Parathyroid adenoma (tissue), 2 donors: ENCODE measurements at regions not wholly inside any gene's neighbourhood (a gene's known extent, or its start where the extent isn't known, plus 50 kb on each side); places are given as distances from the start of the nearest gene placed in this dataset.

ENCODE experiments used
- H2AFZ ChIP-seq: fragments of 300-600 bp; sonication (generic); one replicate; pipeline ENCODE4 v1.7.0; 2017; ENCODE audit warnings: antibody characterized with exemption, mild to moderate bottlenecking
- H3K27ac ChIP-seq: fragments of 300-600 bp; sonication (generic); one replicate; pipeline ENCODE4 v1.7.0; 2017
- H3K27me3 ChIP-seq: fragments of 300-600 bp; sonication (generic); one replicate; pipeline ENCODE4 v1.7.0; 2017; ENCODE audit warnings: low read length; ENCODE audit not compliant: control insufficient read depth, insufficient read depth
- H3K36me3 ChIP-seq: fragments of 300-600 bp; sonication (generic); one replicate; pipeline ENCODE4 v1.7.0; 2017; ENCODE audit warnings: low read length; ENCODE audit not compliant: control insufficient read depth, insufficient read depth
- H3K4me1 ChIP-seq: fragments of 300-600 bp; sonication (generic); one replicate; pipeline ENCODE4 v1.7.0; 2017; ENCODE audit warnings: control low read depth
- H3K4me2 ChIP-seq: fragments of 300-600 bp; sonication (generic); one replicate; pipeline ENCODE4 v1.7.0; 2017; ENCODE audit warnings: low read length
- H3K4me3 ChIP-seq: fragments of 300-600 bp; sonication (generic); one replicate; pipeline ENCODE4 v1.7.0; 2017; ENCODE audit warnings: low read depth, low read length
- H3K79me2 ChIP-seq: fragments of 300-600 bp; sonication (generic); one replicate; pipeline ENCODE4 v1.7.0; 2017; ENCODE audit warnings: control low read depth
- H3K9ac ChIP-seq: fragments of 300-600 bp; sonication (generic); one replicate; pipeline ENCODE4 v1.7.0; 2017; ENCODE audit warnings: mild to moderate bottlenecking
- H3K9me3 ChIP-seq: fragments of 300-600 bp; sonication (generic); one replicate; pipeline ENCODE4 v1.7.0; 2017; ENCODE audit warnings: low read length; ENCODE audit not compliant: control insufficient read depth
- TF ChIP-seq, protein P1 (sequence below): fragments of 300-600 bp; sonication (generic); IDR thresholded peaks from one replicate; pipeline ENCODE4 v1.7.0; 2017; ENCODE audit warnings: antibody characterized with exemption, mild to moderate bottlenecking
- donor health status: primary hyperparathyroidism.

DNA sequence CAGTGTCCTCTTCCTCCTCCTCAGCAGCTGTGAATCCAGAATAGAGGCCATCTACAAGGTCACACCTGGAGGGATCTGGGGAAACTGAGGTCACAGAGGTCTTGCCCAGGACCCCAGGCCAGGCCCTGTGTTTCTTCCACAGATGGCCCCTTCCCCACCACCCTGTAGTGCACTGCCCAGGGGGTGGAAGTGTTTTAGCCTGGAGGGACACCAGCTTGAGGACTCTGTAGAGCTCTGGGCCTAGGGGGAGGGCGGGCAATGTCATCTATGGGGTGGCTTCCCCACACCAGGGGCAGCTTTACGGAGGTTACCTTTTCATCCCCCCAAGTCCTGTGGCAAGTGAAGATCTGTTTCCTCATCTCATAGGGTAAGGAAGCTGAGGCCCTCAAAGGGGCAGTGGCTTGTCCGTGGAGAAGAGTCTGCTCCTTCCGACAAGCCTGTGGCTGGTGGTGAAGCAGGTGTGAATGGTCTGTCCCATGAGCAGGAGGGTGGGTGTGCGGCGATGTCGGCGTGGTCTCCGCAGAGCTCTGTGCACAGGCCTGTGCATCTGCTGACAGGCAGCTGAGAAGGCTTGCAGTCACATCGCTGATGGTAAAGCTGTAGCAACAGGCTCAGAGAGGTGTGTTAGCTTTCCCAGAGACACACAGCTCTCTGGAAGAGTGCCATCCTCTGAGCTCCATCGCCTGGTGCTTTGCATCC lies 74.1 kb upstream of the WNT7B start:
- Histone ChIP-seq H3K27me3 (no peaks in the 10 kb centered on the region), H3K4me2 (no peak overlapping the region), H3K4me1 (peaks cover 9% of the 10 kb centered on the region), H3K9ac (no peak overlapping the region), H3K36me3 (no peaks in the 10 kb centered on the region), H3K27ac (peak overlapping the region; percentile 97), H3K4me3 (no peak overlapping the region), H2AFZ (no peak overlapping the region), H3K9me3 (no peaks in the 10 kb centered on the region), H3K79me2 (peaks cover 6% of the 10 kb centered on the region)
- TF ChIP-seq, protein P1, sequence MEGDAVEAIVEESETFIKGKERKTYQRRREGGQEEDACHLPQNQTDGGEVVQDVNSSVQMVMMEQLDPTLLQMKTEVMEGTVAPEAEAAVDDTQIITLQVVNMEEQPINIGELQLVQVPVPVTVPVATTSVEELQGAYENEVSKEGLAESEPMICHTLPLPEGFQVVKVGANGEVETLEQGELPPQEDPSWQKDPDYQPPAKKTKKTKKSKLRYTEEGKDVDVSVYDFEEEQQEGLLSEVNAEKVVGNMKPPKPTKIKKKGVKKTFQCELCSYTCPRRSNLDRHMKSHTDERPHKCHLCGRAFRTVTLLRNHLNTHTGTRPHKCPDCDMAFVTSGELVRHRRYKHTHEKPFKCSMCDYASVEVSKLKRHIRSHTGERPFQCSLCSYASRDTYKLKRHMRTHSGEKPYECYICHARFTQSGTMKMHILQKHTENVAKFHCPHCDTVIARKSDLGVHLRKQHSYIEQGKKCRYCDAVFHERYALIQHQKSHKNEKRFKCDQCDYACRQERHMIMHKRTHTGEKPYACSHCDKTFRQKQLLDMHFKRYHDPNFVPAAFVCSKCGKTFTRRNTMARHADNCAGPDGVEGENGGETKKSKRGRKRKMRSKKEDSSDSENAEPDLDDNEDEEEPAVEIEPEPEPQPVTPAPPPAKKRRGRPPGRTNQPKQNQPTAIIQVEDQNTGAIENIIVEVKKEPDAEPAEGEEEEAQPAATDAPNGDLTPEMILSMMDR = no peak

DNA sequence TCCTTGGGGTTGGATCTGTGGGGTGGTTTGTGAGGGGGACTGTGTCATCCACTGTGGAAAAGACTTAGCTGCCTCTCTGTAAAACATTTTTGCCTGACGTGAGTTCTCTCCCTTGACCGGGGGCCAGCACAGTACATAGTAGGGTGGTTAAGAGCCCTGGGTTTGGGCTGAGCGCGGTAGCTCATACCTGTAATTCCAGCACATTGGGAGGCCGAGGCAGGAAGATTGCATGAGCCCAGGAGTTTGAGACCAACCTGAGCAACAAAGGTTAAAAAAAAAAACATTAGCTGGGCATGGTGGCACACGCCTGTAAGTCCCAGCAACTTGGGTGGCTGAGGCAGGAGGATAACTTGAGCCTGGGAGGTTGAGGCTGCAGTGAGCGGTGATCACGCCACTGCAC lies 74.7 kb upstream of the WNT7B start:
- Histone ChIP-seq H3K4me3 (no peak overlapping the region), H3K27ac (peak overlapping the region; percentile 97), H3K4me1 (peaks cover 9% of the 10 kb centered on the region)

DNA sequence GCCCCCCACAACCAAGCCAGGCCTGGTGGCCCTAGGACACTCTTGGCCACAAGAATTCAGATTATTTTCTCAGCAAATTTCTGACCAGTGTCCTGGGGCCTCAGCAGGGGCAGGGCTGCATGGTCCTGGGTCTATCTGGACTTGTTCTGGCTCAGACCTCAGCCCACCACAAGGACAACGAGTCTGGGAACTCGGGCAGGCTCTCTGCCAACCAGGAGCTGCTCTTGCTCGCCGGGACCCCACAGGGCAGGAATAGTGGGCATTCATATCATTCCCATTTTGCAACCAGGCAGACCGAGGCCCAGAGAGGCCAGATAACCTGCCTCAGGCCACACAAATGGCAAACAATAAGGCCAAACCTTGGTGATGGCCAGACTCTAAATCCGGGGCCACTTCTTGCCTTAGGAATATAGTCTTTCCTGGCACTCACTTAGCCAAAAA lies 75.4 kb upstream of the WNT7B start:
- peak overlapping the region; percentile 52 for H3K4me3 ChIP-seq
- peaks cover 9% of the 10 kb centered on the region for H3K4me1 ChIP-seq
- H3K79me2 ChIP-seq = peaks cover 8% of the 10 kb centered on the region
- no peaks in the 10 kb centered on the region for H3K27me3 ChIP-seq
- H3K9me3 ChIP-seq = no peaks in the 10 kb centered on the region
- H2AFZ ChIP-seq = peak overlapping the region; percentile 65
- H3K9ac ChIP-seq = no peak overlapping the region
- peak overlapping the region; percentile 97 for H3K27ac ChIP-seq
- peak overlapping the region; percentile 60 for H3K4me2 ChIP-seq
- no peaks in the 10 kb centered on the region for H3K36me3 ChIP-seq
- TF ChIP-seq, protein P1 = no peak

More for the DNA sequence above, 74.7 kb upstream of the WNT7B start:
- Histone ChIP-seq H3K9ac (no peak overlapping the region), H3K4me2 (no peak overlapping the region), H3K36me3 (no peaks in the 10 kb centered on the region), H3K79me2 (peaks cover 8% of the 10 kb centered on the region), H2AFZ (no peak overlapping the region), H3K27me3 (no peaks in the 10 kb centered on the region), H3K9me3 (no peaks in the 10 kb centered on the region)
- TF ChIP-seq, protein P1 = no peak

DNA sequence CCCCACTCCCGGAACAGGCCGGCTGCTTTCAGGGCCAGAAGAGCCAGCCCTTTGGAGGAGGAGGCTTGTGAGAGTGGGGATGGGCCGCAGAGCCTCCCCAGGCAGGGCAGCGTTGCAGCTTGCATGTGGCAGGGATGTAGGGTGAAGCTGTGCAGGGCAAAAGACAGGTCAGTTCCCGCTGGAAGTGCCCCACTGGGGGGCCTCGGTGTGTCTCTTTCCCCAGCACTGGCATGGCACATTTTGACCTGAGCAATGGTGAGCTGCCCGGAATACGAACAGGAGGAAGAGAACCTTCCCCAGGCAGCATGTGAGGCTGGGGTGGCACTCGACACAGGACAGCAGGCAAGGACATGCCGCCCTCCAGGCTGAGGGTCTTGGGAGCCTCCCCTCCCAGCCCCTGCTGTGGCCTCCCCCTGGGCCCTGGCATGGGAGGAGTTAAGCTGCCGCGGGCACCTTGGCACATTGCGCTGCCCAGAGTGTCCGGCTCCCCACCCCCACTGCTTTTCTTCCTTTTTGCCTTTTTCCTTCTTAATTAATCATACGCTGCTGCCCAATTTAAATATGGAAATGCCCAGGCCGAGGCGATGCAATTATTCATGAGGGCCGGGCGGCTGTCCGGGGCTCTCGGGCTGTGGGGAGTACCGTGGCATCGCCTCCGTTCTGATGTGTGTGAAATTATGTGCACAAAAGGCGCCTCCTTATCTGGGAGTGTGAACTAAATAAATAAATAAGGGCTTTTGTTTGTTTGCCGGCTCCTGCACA lies 76.0 kb upstream of the WNT7B start:
- Histone ChIP-seq H3K4me3 (peak overlapping the region; percentile 52), H2AFZ (peak overlapping the region; percentile 65), H3K27me3 (no peaks in the 10 kb centered on the region), H3K9ac (peak overlapping the region; percentile 1), H3K36me3 (no peaks in the 10 kb centered on the region), H3K9me3 (no peaks in the 10 kb centered on the region), H3K27ac (peak overlapping the region; percentile 97), H3K4me1 (peaks cover 9% of the 10 kb centered on the region), H3K4me2 (peak overlapping the region; percentile 60), H3K79me2 (peaks cover 11% of the 10 kb centered on the region)
- TF ChIP-seq, protein P1 = no peak
